ENCODE measurements at regions not wholly inside any gene's neighbourhood (a gene's known extent, or its start where the extent isn't known, plus 50 kb on each side); places are given as distances from the start of the nearest gene placed in this dataset.

GRCh38 chr13:47252627-47253026 is 355.8 kb upstream of the HTR2A start:
- DNase-seq (ENCODE audit: low read depth in 4 of 6, low spot score in 6 of 6), result no peak
- 75% methylated on average over 1 of the region's 1 CpG for WGBS (ENCODE audit: insufficient coverage)
- Histone ChIP-seq H3K4me1 (ENCODE audit: control insufficient read depth, insufficient read depth, low read length) (no peaks in the 10 kb centered on the region), H3K9me3 (ENCODE audit: control insufficient read depth, insufficient read depth, low read length) (no peaks in the 10 kb centered on the region), H3K27ac (ENCODE audit: low read depth, low read length) (no peak overlapping the region), H3K27me3 (ENCODE audit: control insufficient read depth, insufficient read depth, low read length) (no peaks in the 10 kb centered on the region), H3K36me3 (ENCODE audit: control insufficient read depth, insufficient read depth, low read length) (no peaks in the 10 kb centered on the region), H3K4me3 (ENCODE audit: low read depth, low read length) (no peak overlapping the region)

- H3K4me3 ChIP-seq (ENCODE audit: low read depth, low read length), result no peak overlapping the region
- H3K27me3 ChIP-seq (ENCODE audit: control insufficient read depth, insufficient read depth, low read length), result no peaks in the 10 kb centered on the region
- H3K9me3 ChIP-seq (ENCODE audit: control insufficient read depth, insufficient read depth, low read length), result peaks cover 2% of the 10 kb centered on the region
- no peaks in the 10 kb centered on the region for H3K36me3 ChIP-seq (ENCODE audit: control insufficient read depth, insufficient read depth, low read length)
- DNase-seq (ENCODE audit: low read depth in 4 of 6, low spot score in 6 of 6), result no peak
- H3K27ac ChIP-seq (ENCODE audit: low read depth, low read length), result no peak overlapping the region
- H3K4me1 ChIP-seq (ENCODE audit: control insufficient read depth, insufficient read depth, low read length), result no peaks in the 10 kb centered on the region
- whole genome bisulfite sequencing (ENCODE audit: insufficient coverage), result no CpG with 5 or more reads among the region's 4 CpGs
These were observed 354.9 kb upstream of the HTR2A start for GRCh38 chr13:47251771-47252170.

- Histone ChIP-seq H3K9me3 (ENCODE audit: control insufficient read depth, insufficient read depth, low read length) (peaks cover 2% of the 10 kb centered on the region), H3K27me3 (ENCODE audit: control insufficient read depth, insufficient read depth, low read length) (no peaks in the 10 kb centered on the region), H3K27ac (ENCODE audit: low read depth, low read length) (no peak overlapping the region), H3K4me1 (ENCODE audit: control insufficient read depth, insufficient read depth, low read length) (no peaks in the 10 kb centered on the region), H3K4me3 (ENCODE audit: low read depth, low read length) (no peak overlapping the region), H3K36me3 (ENCODE audit: control insufficient read depth, insufficient read depth, low read length) (no peaks in the 10 kb centered on the region)
- no peak for DNase-seq (ENCODE audit: low read depth in 4 of 6, low spot score in 6 of 6)
- WGBS (ENCODE audit: insufficient coverage), result 100% methylated on average over 3 of the region's 7 CpGs
These were observed 353.3 kb upstream of the HTR2A start for GRCh38 chr13:47250146-47250545.

GRCh38 chr13:47249266-47249665 is 352.4 kb upstream of the HTR2A start:
- Histone ChIP-seq H3K36me3 (ENCODE audit: control insufficient read depth, insufficient read depth, low read length) (no peaks in the 10 kb centered on the region), H3K9me3 (ENCODE audit: control insufficient read depth, insufficient read depth, low read length) (peaks cover 2% of the 10 kb centered on the region), H3K27me3 (ENCODE audit: control insufficient read depth, insufficient read depth, low read length) (no peaks in the 10 kb centered on the region), H3K4me3 (ENCODE audit: low read depth, low read length) (no peak overlapping the region), H3K27ac (ENCODE audit: low read depth, low read length) (no peak overlapping the region), H3K4me1 (ENCODE audit: control insufficient read depth, insufficient read depth, low read length) (no peaks in the 10 kb centered on the region)
- DNase-seq (ENCODE audit: low read depth in 4 of 6, low spot score in 6 of 6), result no peak

GRCh38 chr13:47241446-47241845 is 344.6 kb upstream of the HTR2A start:
- WGBS (ENCODE audit: insufficient coverage), result 83% methylated on average over 1 of the region's 7 CpGs
- no peaks in the 10 kb centered on the region for H3K9me3 ChIP-seq (ENCODE audit: control insufficient read depth, insufficient read depth, low read length)
- no peak overlapping the region for H3K27ac ChIP-seq (ENCODE audit: low read depth, low read length)
- no peak overlapping the region for H3K4me3 ChIP-seq (ENCODE audit: low read depth, low read length)
- no peak for DNase-seq (ENCODE audit: low read depth in 4 of 6, low spot score in 6 of 6)
- no peaks in the 10 kb centered on the region for H3K27me3 ChIP-seq (ENCODE audit: control insufficient read depth, insufficient read depth, low read length)
- H3K4me1 ChIP-seq (ENCODE audit: control insufficient read depth, insufficient read depth, low read length), result no peaks in the 10 kb centered on the region
- no peaks in the 10 kb centered on the region for H3K36me3 ChIP-seq (ENCODE audit: control insufficient read depth, insufficient read depth, low read length)

GRCh38 chr13:47239025-47239424 is 342.2 kb upstream of the HTR2A start:
- Histone ChIP-seq H3K27me3 (ENCODE audit: control insufficient read depth, insufficient read depth, low read length) (no peaks in the 10 kb centered on the region), H3K36me3 (ENCODE audit: control insufficient read depth, insufficient read depth, low read length) (no peaks in the 10 kb centered on the region), H3K9me3 (ENCODE audit: control insufficient read depth, insufficient read depth, low read length) (no peaks in the 10 kb centered on the region), H3K27ac (ENCODE audit: low read depth, low read length) (no peak overlapping the region), H3K4me3 (ENCODE audit: low read depth, low read length) (no peak overlapping the region), H3K4me1 (ENCODE audit: control insufficient read depth, insufficient read depth, low read length) (no peaks in the 10 kb centered on the region)
- 100% methylated on average over 3 of the region's 3 CpGs for WGBS (ENCODE audit: insufficient coverage)
- no peak for DNase-seq (ENCODE audit: low read depth in 4 of 6, low spot score in 6 of 6)

GRCh38 chr13:47237571-47237970 is 340.7 kb upstream of the HTR2A start:
- 67% methylated on average over 1 of the region's 2 CpGs for WGBS (ENCODE audit: insufficient coverage)
- no peaks in the 10 kb centered on the region for H3K27me3 ChIP-seq (ENCODE audit: control insufficient read depth, insufficient read depth, low read length)
- no peaks in the 10 kb centered on the region for H3K4me1 ChIP-seq (ENCODE audit: control insufficient read depth, insufficient read depth, low read length)
- no peak overlapping the region for H3K4me3 ChIP-seq (ENCODE audit: low read depth, low read length)
- H3K27ac ChIP-seq (ENCODE audit: low read depth, low read length), result no peak overlapping the region
- DNase-seq (ENCODE audit: low read depth in 4 of 6, low spot score in 6 of 6), result peak in 2 of 6 donors; percentile 29 to 31
- no peaks in the 10 kb centered on the region for H3K9me3 ChIP-seq (ENCODE audit: control insufficient read depth, insufficient read depth, low read length)
- H3K36me3 ChIP-seq (ENCODE audit: control insufficient read depth, insufficient read depth, low read length), result no peaks in the 10 kb centered on the region

GRCh38 chr13:47233734-47234133 is 336.9 kb upstream of the HTR2A start:
- peak in 1 of 6 donors; percentile 67 for DNase-seq (ENCODE audit: low read depth in 4 of 6, low spot score in 6 of 6)
- no peaks in the 10 kb centered on the region for H3K27me3 ChIP-seq (ENCODE audit: control insufficient read depth, insufficient read depth, low read length)
- WGBS (ENCODE audit: insufficient coverage), result no CpG with 5 or more reads among the region's 1 CpG
- peaks cover 2% of the 10 kb centered on the region for H3K9me3 ChIP-seq (ENCODE audit: control insufficient read depth, insufficient read depth, low read length)
- no peak overlapping the region for H3K27ac ChIP-seq (ENCODE audit: low read depth, low read length)
- H3K4me1 ChIP-seq (ENCODE audit: control insufficient read depth, insufficient read depth, low read length), result no peaks in the 10 kb centered on the region
- H3K4me3 ChIP-seq (ENCODE audit: low read depth, low read length), result no peak overlapping the region
- H3K36me3 ChIP-seq (ENCODE audit: control insufficient read depth, insufficient read depth, low read length), result no peaks in the 10 kb centered on the region

- no peak overlapping the region for H3K27ac ChIP-seq (ENCODE audit: low read depth, low read length)
- DNase-seq (ENCODE audit: low read depth in 4 of 6, low spot score in 6 of 6), result no peak
- no CpG with 5 or more reads among the region's 4 CpGs for WGBS (ENCODE audit: insufficient coverage)
- no peaks in the 10 kb centered on the region for H3K36me3 ChIP-seq (ENCODE audit: control insufficient read depth, insufficient read depth, low read length)
- H3K9me3 ChIP-seq (ENCODE audit: control insufficient read depth, insufficient read depth, low read length), result peaks cover 2% of the 10 kb centered on the region
- no peaks in the 10 kb centered on the region for H3K27me3 ChIP-seq (ENCODE audit: control insufficient read depth, insufficient read depth, low read length)
- no peak overlapping the region for H3K4me3 ChIP-seq (ENCODE audit: low read depth, low read length)
- no peaks in the 10 kb centered on the region for H3K4me1 ChIP-seq (ENCODE audit: control insufficient read depth, insufficient read depth, low read length)
These were observed 335.7 kb upstream of the HTR2A start for GRCh38 chr13:47232516-47232915.

- H3K4me1 ChIP-seq (ENCODE audit: control insufficient read depth, insufficient read depth, low read length), result no peaks in the 10 kb centered on the region
- DNase-seq (ENCODE audit: low read depth in 4 of 6, low spot score in 6 of 6), result no peak
- no peaks in the 10 kb centered on the region for H3K36me3 ChIP-seq (ENCODE audit: control insufficient read depth, insufficient read depth, low read length)
- peaks cover 2% of the 10 kb centered on the region for H3K9me3 ChIP-seq (ENCODE audit: control insufficient read depth, insufficient read depth, low read length)
- no peak overlapping the region for H3K4me3 ChIP-seq (ENCODE audit: low read depth, low read length)
- WGBS (ENCODE audit: insufficient coverage), result no CpG with 5 or more reads among the region's 2 CpGs
- no peak overlapping the region for H3K27ac ChIP-seq (ENCODE audit: low read depth, low read length)
- H3K27me3 ChIP-seq (ENCODE audit: control insufficient read depth, insufficient read depth, low read length), result no peaks in the 10 kb centered on the region
These were observed 333.3 kb upstream of the HTR2A start for GRCh38 chr13:47230155-47230554.
